GM21423 (cell line): ENCODE measurements at regions not wholly inside any gene's neighbourhood (a gene's known extent, or its start where the extent isn't known, plus 50 kb on each side); places are given as distances from the start of the nearest gene placed in this dataset.

Source experiments
- ATAC-seq: cut with Tn5 transposase; IDR thresholded peaks from one replicate; pipeline ENCODE4 v1.9.1; 2021; ENCODE audit warnings: mild to moderate bottlenecking, moderate library complexity; ENCODE audit not compliant: unreplicated experiment

GRCh38 chr4:144902614-144903013 lies 195.4 kb downstream of the ANAPC10 start:
- ATAC-seq, result peak; percentile 50

DNA sequence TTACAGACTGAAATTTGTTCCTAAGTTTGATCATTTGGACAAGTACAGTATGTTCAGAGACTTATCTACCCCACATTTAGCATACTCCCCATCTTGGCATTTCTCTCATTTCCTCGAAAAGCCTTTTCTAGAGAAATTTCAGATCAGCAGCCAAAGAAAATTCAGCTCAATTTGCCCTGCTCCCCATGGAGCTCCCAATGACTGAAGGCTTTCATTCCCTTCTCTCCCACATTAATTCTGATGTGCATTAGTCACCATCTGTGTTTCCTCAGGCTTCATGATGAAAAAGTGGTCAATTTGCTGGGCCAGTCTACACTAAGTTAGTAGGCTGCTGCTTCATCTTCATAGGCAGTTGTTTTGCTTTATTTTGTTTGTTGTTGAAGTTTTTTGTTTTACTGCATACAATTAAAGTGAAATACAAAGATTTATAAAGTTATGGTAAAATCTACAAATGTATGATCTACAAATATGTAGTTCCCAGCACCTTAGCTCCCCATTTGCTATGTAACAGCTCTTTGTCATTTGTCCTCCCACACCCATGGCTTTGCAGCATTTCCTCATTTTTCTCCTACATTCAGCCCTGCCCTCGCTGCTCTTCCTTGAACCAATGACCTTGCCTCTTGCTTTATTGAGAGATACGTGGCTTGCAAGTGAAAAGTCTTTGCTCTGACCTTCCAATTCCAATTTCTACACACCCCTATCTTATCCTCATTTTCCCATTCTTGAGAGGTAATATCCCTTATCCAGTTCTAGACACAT lies 193.9 kb downstream of the ANAPC10 start:
- no peak for ATAC-seq

DNA sequence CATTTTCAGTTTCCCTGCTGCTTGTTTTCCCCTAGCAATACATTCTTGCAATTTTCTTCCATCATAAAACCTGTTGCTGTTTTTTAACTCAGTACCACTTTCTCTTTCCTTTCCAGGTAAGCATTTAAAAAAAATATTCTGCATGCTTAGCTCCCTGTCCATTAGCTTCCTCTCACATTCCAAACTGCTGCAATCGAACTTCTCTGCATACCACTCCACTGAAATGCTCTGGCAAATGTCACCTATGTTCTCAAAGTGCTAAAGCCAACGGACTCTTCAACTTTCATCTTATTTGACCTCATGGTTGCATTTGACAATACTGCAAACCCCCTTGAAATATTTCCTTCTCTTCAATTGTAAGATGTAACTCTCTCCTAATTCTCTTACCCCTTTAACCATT lies 192.7 kb downstream of the ANAPC10 start:
- no peak for ATAC-seq

- peak; percentile 53 for ATAC-seq
These were observed 191.6 kb downstream of the ANAPC10 start for GRCh38 chr4:144906181-144906925.

DNA sequence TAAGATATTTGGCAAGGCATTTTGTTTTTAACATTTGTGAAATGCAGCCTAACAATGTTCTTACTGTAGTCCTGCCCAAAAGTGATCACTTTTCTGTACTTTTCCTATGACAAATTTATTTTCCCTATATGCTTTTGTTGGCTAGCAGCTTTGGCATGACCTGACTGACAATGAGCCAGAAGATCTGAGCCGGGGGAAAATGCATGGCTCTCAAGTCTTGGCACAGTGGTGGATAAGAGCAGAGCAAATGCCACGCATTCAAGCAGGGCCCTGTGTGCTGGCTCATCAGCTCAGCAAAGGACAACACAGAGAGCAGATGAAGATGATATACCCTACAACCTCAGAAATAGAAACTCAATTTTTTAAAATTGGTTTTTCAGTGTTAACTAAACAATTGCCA lies 187.3 kb downstream of the ANAPC10 start:
- ATAC-seq, result no peak
